Tibial artery (tissue), 4 donors: ENCODE measurements at regions not wholly inside any gene's neighbourhood (a gene's known extent, or its start where the extent isn't known, plus 50 kb on each side); places are given as distances from the start of the nearest gene placed in this dataset.

Experiments
- DNase-seq, 2 donors: peaks; one replicate each; pipeline ENCODE4 v3.0.0-alpha.2; 2019
- H3K27ac ChIP-seq, 2 donors: fragments of 200-600 bp; sonication (generic) in 1 of 2; 1 replicate in 1 of 2; 2 replicates in 1 of 2; pipeline ENCODE4 v1.5.1; 2018 to 2019; ENCODE audit warnings: mild to moderate bottlenecking in 1 of 2
- H3K27me3 ChIP-seq, 2 donors: fragments of 200-600 bp; sonication (generic) in 1 of 2; one replicate each; pipeline versions ENCODE4 v1.5.1 to v1.6.0; 2016 to 2019
- H3K36me3 ChIP-seq, 3 donors: fragments of 200-600 bp; sonication (generic) in 2 of 3; one replicate each; pipeline ENCODE4 v1.5.1; 2016 to 2019; ENCODE audit warnings: mild to moderate bottlenecking in 2 of 3
- H3K4me1 ChIP-seq, 4 donors: fragments of 200-600 bp; sonication (generic) in 2 of 4; 1 replicate in 3 of 4; 2 replicates in 1 of 4; pipeline ENCODE4 v1.5.1; 2016 to 2019
- H3K4me3 ChIP-seq, 2 donors: fragments of 200-600 bp; sonication (generic) in 1 of 2; 1 replicate in 1 of 2; 2 replicates in 1 of 2; pipeline ENCODE4 v1.5.1; 2018 to 2019; ENCODE audit warnings: mild to moderate bottlenecking in 2 of 2
- H3K9me3 ChIP-seq, 3 donors: fragments of 200-600 bp; sonication (generic) in 1 of 3; one replicate each; pipeline ENCODE4 v1.5.1; 2016 to 2019
- CTCF ChIP-seq, 2 experiments: fragments of 200-600 bp in 1 of 2; fragments of 450-650 bp in 1 of 2; IDR thresholded peaks; one replicate each; pipeline ENCODE4 v1.5.1; 2017 to 2019; ENCODE audit warnings: antibody characterized with exemption in 2 of 2, mild to moderate bottlenecking in 1 of 2, moderate library complexity in 1 of 2
- intact Hi-C: fragments of 100-400 bp; cut with DNase I; formaldehyde crosslinking; loops from one replicate; pipeline ENCODE4 v1.15.0; 2023; ENCODE audit warnings: low total_unique reads

GRCh38 chr2:105691947-105692390 is 52.7 kb upstream of the NCK2 start:
- H3K36me3 ChIP-seq = no peaks in the 10 kb centered on the region
- intact Hi-C loops = no loop called here
- no peak for DNase-seq

GRCh38 chr2:105690566-105690965 is 54.1 kb upstream of the NCK2 start:
- Histone ChIP-seq H3K27ac (no peak overlapping the region), H3K36me3 (no peaks in the 10 kb centered on the region), H3K27me3 (no peaks in the 10 kb centered on the region), H3K4me3 (no peak overlapping the region), H3K9me3 (no peaks in the 10 kb centered on the region), H3K4me1 (no peaks in the 10 kb centered on the region)
- no peak for TF ChIP-seq CTCF (IDR thresholded peaks at IDR 0.05)
- intact Hi-C loops = no loop called here
- no peak for DNase-seq

More at GRCh38 chr2:105691947-105692390, 52.7 kb upstream of the NCK2 start:
- Histone ChIP-seq H3K27me3 (no peaks in the 10 kb centered on the region), H3K4me3 (no peak overlapping the region), H3K27ac (no peak overlapping the region), H3K9me3 (no peaks in the 10 kb centered on the region), H3K4me1 (no peaks in the 10 kb centered on the region)
- TF ChIP-seq CTCF (IDR thresholded peaks at IDR 0.05) = no peak

- no peak for TF ChIP-seq CTCF (IDR thresholded peaks at IDR 0.05)
- intact Hi-C loops = loop anchor here (10.0 kb wide), 1 partner anchor 115 kb away; no protein-coding TSS in a partner anchor
Observed at GRCh38 chr2:105689484-105689883, 55.2 kb upstream of the NCK2 start.

GRCh38 chr2:105688946-105689345 is 55.8 kb upstream of the NCK2 start:
- intact Hi-C loops = loop anchor here (10.0 kb wide), 1 partner anchor 114 kb away; no protein-coding TSS in a partner anchor
- Histone ChIP-seq H3K36me3 (no peaks in the 10 kb centered on the region), H3K27me3 (no peaks in the 10 kb centered on the region), H3K4me3 (no peak overlapping the region), H3K9me3 (no peaks in the 10 kb centered on the region), H3K4me1 (no peaks in the 10 kb centered on the region), H3K27ac (no peak overlapping the region)
- no peak for DNase-seq
- no peak for TF ChIP-seq CTCF (IDR thresholded peaks at IDR 0.05)

More at GRCh38 chr2:105689484-105689883, 55.2 kb upstream of the NCK2 start:
- no peaks in the 10 kb centered on the region for H3K9me3 ChIP-seq
- H3K27ac ChIP-seq = no peak overlapping the region
- no peaks in the 10 kb centered on the region for H3K4me1 ChIP-seq
- no peak for DNase-seq
- H3K36me3 ChIP-seq = no peaks in the 10 kb centered on the region
- H3K4me3 ChIP-seq = no peak overlapping the region
- H3K27me3 ChIP-seq = no peaks in the 10 kb centered on the region

- intact Hi-C loops = loop anchor here (10.0 kb wide), 1 partner anchor 112 kb away; no protein-coding TSS in a partner anchor
- DNase-seq = no peak
Observed at GRCh38 chr2:105686588-105686987, 58.1 kb upstream of the NCK2 start.

More at GRCh38 chr2:105686588-105686987, 58.1 kb upstream of the NCK2 start:
- Histone ChIP-seq H3K4me3 (no peak overlapping the region), H3K4me1 (no peaks in the 10 kb centered on the region), H3K27ac (no peak overlapping the region), H3K36me3 (no peaks in the 10 kb centered on the region), H3K9me3 (no peaks in the 10 kb centered on the region), H3K27me3 (no peaks in the 10 kb centered on the region)
- no peak for TF ChIP-seq CTCF (IDR thresholded peaks at IDR 0.05)
